ENCODE measurements at regions not wholly inside any gene's neighbourhood (a gene's known extent, or its start where the extent isn't known, plus 50 kb on each side); places are given as distances from the start of the nearest gene placed in this dataset.
A peak's percentile ranks its signal among the peaks of the same experiment; 100 is the strongest.

DNA sequence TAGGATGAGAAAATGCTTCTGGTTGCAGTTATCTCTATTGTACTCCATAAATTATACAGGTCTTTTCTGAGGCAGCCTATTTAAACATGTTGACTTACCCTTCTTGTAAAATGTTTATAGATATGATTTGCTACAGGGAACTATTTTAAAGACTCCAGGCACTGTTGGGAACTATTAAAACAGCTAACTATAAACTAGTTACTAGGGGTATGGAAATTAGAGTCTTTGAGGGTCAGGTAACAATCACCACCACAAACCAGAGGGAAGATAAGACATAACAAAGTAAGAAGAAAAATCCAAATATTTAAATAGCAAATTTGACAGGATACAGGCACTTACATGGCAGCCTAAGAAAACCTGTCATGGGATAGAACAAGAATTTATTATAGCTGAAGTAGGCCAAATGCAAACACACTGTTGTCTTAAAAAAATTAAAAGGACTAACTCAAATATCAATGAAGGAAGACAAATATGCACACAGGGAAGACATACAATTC is 251.0 kb upstream of the CWC22 start:
- no peak for DNase-seq (ENCODE audit: low spot score)
- TF ChIP-seq, protein P1, sequence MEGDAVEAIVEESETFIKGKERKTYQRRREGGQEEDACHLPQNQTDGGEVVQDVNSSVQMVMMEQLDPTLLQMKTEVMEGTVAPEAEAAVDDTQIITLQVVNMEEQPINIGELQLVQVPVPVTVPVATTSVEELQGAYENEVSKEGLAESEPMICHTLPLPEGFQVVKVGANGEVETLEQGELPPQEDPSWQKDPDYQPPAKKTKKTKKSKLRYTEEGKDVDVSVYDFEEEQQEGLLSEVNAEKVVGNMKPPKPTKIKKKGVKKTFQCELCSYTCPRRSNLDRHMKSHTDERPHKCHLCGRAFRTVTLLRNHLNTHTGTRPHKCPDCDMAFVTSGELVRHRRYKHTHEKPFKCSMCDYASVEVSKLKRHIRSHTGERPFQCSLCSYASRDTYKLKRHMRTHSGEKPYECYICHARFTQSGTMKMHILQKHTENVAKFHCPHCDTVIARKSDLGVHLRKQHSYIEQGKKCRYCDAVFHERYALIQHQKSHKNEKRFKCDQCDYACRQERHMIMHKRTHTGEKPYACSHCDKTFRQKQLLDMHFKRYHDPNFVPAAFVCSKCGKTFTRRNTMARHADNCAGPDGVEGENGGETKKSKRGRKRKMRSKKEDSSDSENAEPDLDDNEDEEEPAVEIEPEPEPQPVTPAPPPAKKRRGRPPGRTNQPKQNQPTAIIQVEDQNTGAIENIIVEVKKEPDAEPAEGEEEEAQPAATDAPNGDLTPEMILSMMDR (IDR thresholded peaks at IDR 0.05; ENCODE audit: extremely low read depth, insufficient read depth, missing control alignments), result no peak
- in situ Hi-C loops (cut with MboI; ENCODE audit: low pct_unique_long_range_greater_than_20kb, low sequenced_read_pairs, unreplicated experiment), result no loop called here

DNA sequence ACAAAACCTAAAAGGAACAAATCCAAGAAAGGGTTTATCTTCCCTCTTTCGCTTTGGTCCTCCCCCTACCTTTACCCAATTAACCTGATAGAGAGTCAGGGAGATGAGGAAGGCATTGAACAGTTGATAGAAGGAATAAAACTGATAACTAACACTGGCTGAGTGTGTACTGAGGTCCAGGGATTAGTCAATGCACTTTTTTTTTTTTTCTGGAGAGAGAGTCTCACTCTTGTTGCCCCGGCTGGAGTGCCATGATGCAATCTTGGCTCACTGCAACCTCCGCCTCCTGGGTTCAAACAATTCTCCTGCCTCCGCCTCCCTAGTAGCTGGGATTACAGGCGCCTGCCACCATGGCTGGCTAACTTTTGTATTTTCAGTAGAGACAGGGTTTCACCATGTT is 250.2 kb upstream of the CWC22 start:
- in situ Hi-C loops (cut with MboI; ENCODE audit: low pct_unique_long_range_greater_than_20kb, low sequenced_read_pairs, unreplicated experiment), result no loop called here

DNA sequence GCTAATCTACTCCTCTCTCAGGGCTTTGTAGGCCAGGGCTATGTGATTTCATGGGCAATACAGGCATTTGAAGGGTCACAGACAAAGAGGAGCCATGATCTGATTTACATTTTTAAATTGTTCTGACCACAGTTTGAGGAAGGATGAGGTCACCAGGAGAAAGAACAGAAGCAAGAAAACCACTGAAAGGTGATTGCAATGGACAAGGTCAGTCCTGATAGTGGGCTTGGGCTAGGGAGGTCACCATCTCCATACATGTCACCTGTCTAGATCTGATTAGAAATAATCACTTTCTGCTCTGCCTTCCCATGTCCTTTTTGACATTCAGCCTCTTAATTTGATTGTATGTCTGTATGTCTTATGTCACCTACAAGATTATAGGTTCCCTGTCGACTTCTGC is 248.9 kb upstream of the CWC22 start:
- in situ Hi-C loops (cut with MboI; ENCODE audit: low pct_unique_long_range_greater_than_20kb, low sequenced_read_pairs, unreplicated experiment), result no loop called here
- DNase-seq (ENCODE audit: low spot score), result no peak
- TF ChIP-seq, protein P1 (IDR thresholded peaks at IDR 0.05; ENCODE audit: extremely low read depth, insufficient read depth, missing control alignments), result no peak

More for the DNA sequence above, 250.2 kb upstream of the CWC22 start:
- DNase-seq (ENCODE audit: low spot score), result no peak
- TF ChIP-seq, protein P1 (IDR thresholded peaks at IDR 0.05; ENCODE audit: extremely low read depth, insufficient read depth, missing control alignments), result no peak

DNA sequence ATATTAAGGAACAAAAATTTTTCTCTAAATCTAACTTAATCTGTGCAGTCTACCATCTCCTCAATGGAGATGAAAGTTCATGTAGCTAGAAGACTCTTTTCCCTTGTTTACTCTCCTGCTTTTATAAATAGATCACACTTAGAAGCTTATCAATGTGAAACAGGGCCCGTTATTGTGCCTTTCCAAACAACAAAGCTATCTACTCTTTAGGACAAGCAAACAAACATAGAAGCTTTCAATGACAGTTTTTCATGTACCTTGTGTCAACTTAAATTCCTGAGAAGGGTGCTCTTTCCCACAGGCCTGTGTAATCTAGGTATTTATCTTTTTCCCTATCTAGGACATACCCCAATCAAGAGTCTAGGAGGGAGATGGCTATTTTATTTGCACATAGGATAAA is 247.8 kb upstream of the CWC22 start:
- TF ChIP-seq, protein P1 (IDR thresholded peaks at IDR 0.05; ENCODE audit: extremely low read depth, insufficient read depth, missing control alignments), result no peak
- DNase-seq (ENCODE audit: low spot score), result no peak
- in situ Hi-C loops (cut with MboI; ENCODE audit: low pct_unique_long_range_greater_than_20kb, low sequenced_read_pairs, unreplicated experiment), result no loop called here

DNA sequence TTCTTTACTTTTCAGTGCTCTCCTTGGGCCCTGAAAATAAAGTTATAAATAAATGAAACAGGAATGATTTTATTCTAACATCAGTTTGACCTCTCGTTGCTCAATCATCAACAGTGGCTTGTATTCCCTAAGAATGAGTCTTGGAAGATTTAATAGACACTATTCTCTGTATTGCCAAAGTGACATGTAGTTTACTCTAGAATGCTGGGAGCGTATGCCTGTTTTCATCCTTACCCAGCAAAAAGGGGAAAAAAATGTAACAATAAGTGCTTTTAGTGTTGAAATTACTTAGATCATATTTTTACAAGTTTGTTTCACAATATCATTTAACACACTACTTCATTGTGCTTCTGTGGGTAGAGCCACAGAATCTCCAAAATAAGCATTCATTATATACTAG is 240.6 kb upstream of the CWC22 start:
- in situ Hi-C loops (cut with MboI; ENCODE audit: low pct_unique_long_range_greater_than_20kb, low sequenced_read_pairs, unreplicated experiment), result no loop called here
- TF ChIP-seq, protein P1 (IDR thresholded peaks at IDR 0.05; ENCODE audit: extremely low read depth, insufficient read depth, missing control alignments), result no peak

DNA sequence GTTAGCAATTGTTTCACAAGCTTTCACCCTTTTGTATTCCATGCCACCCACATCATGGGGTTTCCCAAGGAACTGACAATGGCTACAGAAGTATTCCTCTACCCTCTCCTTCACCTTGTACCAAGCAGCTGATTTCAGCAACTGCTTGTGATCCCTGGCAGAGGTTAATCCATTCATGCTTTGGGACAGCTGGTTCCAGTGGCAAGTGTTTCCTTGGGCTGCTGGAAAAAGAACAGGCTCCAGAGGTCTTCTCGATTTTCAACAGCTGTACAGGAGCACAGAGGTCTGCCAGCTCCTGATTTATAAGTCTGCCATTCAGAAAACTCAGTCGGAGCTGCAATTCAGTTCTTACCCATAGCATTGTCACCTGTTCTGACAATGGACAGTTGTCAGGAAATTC is 239.2 kb upstream of the CWC22 start:
- in situ Hi-C loops (cut with MboI; ENCODE audit: low pct_unique_long_range_greater_than_20kb, low sequenced_read_pairs, unreplicated experiment), result no loop called here
- DNase-seq (ENCODE audit: low spot score), result no peak
- TF ChIP-seq, protein P1 (IDR thresholded peaks at IDR 0.05; ENCODE audit: extremely low read depth, insufficient read depth, missing control alignments), result no peak

More for the DNA sequence above, 240.6 kb upstream of the CWC22 start:
- DNase-seq (ENCODE audit: low spot score), result no peak

DNA sequence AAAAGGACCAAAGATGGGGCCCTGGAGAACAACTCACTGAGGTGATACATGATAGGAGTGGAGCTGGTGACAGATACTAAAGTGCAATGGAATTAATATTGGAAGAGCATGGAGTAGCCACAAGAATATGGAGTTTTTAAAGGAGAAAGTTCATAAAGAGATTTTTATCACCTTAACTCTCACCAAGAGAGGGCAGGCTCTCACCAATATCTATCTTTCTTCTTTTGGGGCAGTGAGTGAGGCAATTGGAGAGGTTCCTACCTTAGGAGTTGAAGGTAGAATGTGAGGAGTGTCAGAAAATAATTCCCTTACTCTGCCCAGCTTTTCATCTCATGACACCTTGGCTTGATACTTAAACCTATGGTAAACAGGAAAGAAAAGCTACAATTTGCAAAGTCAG is 233.7 kb upstream of the CWC22 start:
- TF ChIP-seq, protein P1 (IDR thresholded peaks at IDR 0.05; ENCODE audit: extremely low read depth, insufficient read depth, missing control alignments), result peak; percentile 34
- DNase-seq (ENCODE audit: low spot score), result no peak
- in situ Hi-C loops (cut with MboI; ENCODE audit: low pct_unique_long_range_greater_than_20kb, low sequenced_read_pairs, unreplicated experiment), result no loop called here
